ENCODE measurements at regions not wholly inside any gene's neighbourhood (a gene's known extent, or its start where the extent isn't known, plus 50 kb on each side); places are given as distances from the start of the nearest gene placed in this dataset.
"Not testable (repeated sequence)": the region's sequence is repeated elsewhere in the genome, so short reads cannot be mapped to it uniquely, and the experiment has no call there.

DNA sequence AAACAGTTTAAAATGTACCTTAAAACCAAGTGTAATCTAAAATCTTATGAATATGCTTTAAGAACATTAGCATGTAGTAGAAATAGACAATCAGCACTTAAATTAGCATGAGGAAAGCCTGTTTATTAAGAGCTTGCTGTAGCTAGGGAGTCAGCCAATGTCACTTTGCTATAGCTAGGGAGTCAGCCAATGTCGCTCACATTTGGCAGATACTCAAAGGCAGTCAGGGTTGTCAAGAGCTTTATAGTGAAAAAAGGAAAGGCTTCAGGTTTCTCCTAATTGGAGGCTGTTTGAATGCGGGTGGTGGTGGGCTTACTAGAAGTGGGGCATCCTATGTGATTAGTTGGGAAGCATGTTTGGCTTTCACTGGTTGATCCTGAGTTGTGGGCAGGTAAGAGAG lies 226.2 kb upstream of the DGKB start:
- Histone ChIP-seq H3K36me3 (no peaks in the 10 kb centered on the region), H3K27me3 (no peaks in the 10 kb centered on the region), H3K27ac (no peak overlapping the region), H3K4me1 (no peaks in the 10 kb centered on the region), H3K9me3 (no peaks in the 10 kb centered on the region), H3K4me3 (no peak overlapping the region)
- no peak for TF ChIP-seq CTCF (IDR thresholded peaks at IDR 0.05)
- no peak for DNase-seq
- intact Hi-C loops (cut with DNase I; ENCODE audit: low total_unique reads): no loop called here

- H3K9me3 ChIP-seq; H3K27me3 ChIP-seq; DNase-seq; H3K4me3 ChIP-seq; intact Hi-C loops (cut with DNase I; ENCODE audit: low total_unique reads); H3K27ac ChIP-seq; H3K36me3 ChIP-seq; H3K4me1 ChIP-seq: not testable (repeated sequence)
Measured at GRCh38 chr7:15126653-15127052, 224.1 kb upstream of the DGKB start.

DNA sequence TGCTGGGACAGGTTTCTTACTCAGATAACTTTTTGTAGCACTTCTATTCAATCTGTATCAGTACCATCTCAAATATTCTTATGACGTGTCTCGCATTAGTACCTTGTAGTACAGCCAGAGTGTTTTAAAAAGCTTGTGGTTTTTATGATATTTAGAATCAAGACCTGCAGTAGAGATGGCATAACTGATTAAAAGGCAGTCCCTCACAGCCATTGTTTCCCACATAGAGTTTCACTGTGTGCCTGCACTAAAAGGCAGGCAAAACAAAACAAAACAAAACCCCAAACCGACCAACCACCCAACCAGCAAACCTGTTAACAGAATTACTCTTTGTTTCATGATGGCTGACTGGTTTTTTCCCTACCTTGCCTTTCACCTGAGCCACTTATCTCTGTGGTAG lies 221.3 kb upstream of the DGKB start:
- H3K4me1 ChIP-seq: no peaks in the 10 kb centered on the region
- intact Hi-C loops (cut with DNase I; ENCODE audit: low total_unique reads): no loop called here
- no peak for DNase-seq

GRCh38 chr7:15113752-15114151 lies 211.2 kb upstream of the DGKB start:
- H3K36me3 ChIP-seq: no peaks in the 10 kb centered on the region
- no peak overlapping the region for H3K4me3 ChIP-seq
- TF ChIP-seq CTCF (IDR thresholded peaks at IDR 0.05): no peak
- no peaks in the 10 kb centered on the region for H3K27me3 ChIP-seq
- no peak for DNase-seq
- intact Hi-C loops (cut with DNase I; ENCODE audit: low total_unique reads): no loop called here
- H3K9me3 ChIP-seq: no peaks in the 10 kb centered on the region
- H3K27ac ChIP-seq: no peak overlapping the region
- H3K4me1 ChIP-seq: no peaks in the 10 kb centered on the region

More for the DNA sequence above, 221.3 kb upstream of the DGKB start:
- H3K4me3 ChIP-seq: no peak overlapping the region
- H3K27ac ChIP-seq: no peak overlapping the region
- H3K9me3 ChIP-seq: no peaks in the 10 kb centered on the region
- H3K36me3 ChIP-seq: no peaks in the 10 kb centered on the region
- TF ChIP-seq CTCF (IDR thresholded peaks at IDR 0.05): no peak
- H3K27me3 ChIP-seq: no peaks in the 10 kb centered on the region

GRCh38 chr7:15105711-15106110 lies 203.2 kb upstream of the DGKB start:
- Histone ChIP-seq H3K27ac (no peak overlapping the region), H3K36me3 (no peaks in the 10 kb centered on the region), H3K4me3 (no peak overlapping the region), H3K4me1 (no peaks in the 10 kb centered on the region), H3K9me3 (no peaks in the 10 kb centered on the region), H3K27me3 (no peaks in the 10 kb centered on the region)
- TF ChIP-seq CTCF (IDR thresholded peaks at IDR 0.05): no peak
- intact Hi-C loops (cut with DNase I; ENCODE audit: low total_unique reads): no loop called here
- no peak for DNase-seq

- H3K4me3 ChIP-seq: no peak overlapping the region
- H3K36me3 ChIP-seq: no peaks in the 10 kb centered on the region
- no peaks in the 10 kb centered on the region for H3K27me3 ChIP-seq
- no peak for DNase-seq
- TF ChIP-seq CTCF (IDR thresholded peaks at IDR 0.05): no peak
- no peaks in the 10 kb centered on the region for H3K4me1 ChIP-seq
- no peaks in the 10 kb centered on the region for H3K9me3 ChIP-seq
- no peak overlapping the region for H3K27ac ChIP-seq
- intact Hi-C loops (cut with DNase I; ENCODE audit: low total_unique reads): no loop called here
Measured at GRCh38 chr7:15104411-15105092, 202.0 kb upstream of the DGKB start.

All from tibial artery (tissue), 4 donors.